Fibroblast of skin of left quadriceps (primary cell): ENCODE measurements at regions not wholly inside any gene's neighbourhood (a gene's known extent, or its start where the extent isn't known, plus 50 kb on each side); places are given as distances from the start of the nearest gene placed in this dataset.

Experiments used
- DNase-seq, 2 experiments: peaks; one replicate each; pipeline ENCODE4 v3.0.0-alpha.2; 2013; ENCODE audit warnings: low read depth in 2 of 2

DNA sequence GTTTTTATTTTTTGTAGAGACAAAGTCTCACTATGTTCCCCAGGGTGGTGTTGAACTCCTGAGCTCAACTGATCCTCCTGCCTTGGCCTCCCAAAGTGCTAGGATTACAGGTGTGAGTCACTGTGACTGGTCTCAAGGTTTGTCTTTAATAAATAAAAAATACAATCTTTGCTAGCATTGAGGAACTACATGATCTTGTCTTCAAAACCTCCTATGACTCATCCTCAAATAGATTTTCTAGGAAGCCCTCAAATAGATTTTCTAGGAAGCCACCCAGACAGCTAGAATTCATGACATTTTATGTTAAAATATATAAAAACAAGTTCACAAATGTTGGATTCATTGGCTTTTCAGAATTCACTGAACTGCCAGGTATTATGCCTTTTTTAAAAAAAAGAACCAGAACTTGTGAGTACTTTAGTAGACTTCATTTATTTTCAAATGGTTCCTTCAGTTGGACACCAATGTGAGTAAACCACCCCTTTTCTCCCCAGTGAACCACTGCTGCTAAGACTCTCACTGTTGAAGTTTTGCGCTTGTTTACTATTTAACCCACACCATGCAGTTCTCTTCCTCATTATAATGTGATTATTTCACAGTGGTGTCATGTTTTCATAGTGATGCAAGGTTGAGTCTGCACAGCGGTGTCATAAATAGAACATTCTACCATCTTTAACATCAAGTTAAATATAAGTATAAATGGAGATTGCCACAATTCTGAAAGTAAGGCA is 303.9 kb downstream of the CASP12 start:
- DNase-seq = no peak

- DNase-seq = no peak
Measured at GRCh38 chr11:104588970-104589369, 309.3 kb downstream of the CASP12 start.

GRCh38 chr11:104588446-104588845 is 309.8 kb downstream of the CASP12 start:
- DNase-seq = no peak

- no peak for DNase-seq
Measured at GRCh38 chr11:104584823-104585222, 313.4 kb downstream of the CASP12 start.

DNA sequence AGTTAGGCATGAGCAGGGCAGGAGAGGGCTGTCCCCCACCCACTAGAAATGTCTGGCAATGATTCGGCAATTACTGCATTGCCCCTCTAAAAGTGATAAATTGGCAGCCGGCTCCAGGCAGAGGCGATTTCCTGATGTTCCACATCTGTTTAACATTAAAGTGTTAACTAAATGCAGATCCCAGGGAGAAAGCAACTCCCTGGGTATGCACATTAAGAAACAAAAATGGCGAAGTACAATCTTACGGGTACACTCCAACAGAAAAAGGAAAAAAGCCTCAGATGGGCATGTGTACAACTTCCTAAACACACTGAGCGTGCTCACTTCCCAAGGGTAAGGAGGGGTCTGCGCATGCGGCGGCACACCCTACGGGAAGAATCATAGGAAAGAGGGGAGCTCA is 314.4 kb downstream of the CASP12 start:
- peak; percentile 40 to 47 for DNase-seq

DNA sequence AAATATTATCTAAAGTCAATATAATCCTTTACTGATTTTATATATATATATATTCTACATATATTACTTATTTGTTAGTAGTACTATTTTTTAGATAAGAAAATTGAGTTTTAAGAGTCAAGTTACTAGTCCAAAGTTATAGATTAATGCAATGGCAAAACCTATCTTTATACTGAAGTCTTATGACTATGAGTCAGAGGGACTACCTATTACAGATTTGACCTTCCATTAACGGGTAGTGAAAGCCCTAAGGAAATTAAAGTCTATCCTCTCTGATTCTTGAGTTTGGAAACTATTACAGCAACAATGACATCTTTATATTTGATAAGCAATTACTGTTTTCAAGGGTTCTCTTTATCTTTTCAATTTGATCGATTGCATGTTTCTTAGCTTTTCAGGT is 315.8 kb downstream of the CASP12 start:
- DNase-seq = no peak

GRCh38 chr11:104581246-104581980 is 316.8 kb downstream of the CASP12 start:
- no peak for DNase-seq

- DNase-seq = peak; percentile 44 to 46
Measured at GRCh38 chr11:104573441-104573990, 324.7 kb downstream of the CASP12 start.

GRCh38 chr11:104572279-104572678 is 326.0 kb downstream of the CASP12 start:
- DNase-seq = no peak

GRCh38 chr11:104570078-104570701 is 328.1 kb downstream of the CASP12 start:
- DNase-seq = no peak

DNA sequence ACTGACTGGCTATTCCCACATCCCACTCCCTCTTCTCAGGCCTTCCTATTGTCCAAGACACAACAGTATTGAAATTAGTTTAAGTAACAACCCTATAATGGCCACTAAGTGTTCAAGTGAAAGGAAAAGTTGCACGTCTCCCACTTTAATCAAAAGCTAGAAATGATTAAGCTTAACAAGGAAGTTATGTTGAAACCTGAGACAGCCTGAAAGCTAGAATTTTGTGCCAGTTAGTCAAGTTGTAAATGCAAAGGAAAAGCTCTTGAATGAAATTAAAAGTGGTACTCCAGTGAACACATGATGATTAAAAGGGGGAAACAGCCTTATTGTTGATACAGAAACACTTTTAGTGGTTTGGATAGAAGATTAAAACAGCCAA is 332.7 kb downstream of the CASP12 start:
- no peak for DNase-seq

- DNase-seq = no peak
Measured at GRCh38 chr11:104564921-104565582, 333.2 kb downstream of the CASP12 start.

DNA sequence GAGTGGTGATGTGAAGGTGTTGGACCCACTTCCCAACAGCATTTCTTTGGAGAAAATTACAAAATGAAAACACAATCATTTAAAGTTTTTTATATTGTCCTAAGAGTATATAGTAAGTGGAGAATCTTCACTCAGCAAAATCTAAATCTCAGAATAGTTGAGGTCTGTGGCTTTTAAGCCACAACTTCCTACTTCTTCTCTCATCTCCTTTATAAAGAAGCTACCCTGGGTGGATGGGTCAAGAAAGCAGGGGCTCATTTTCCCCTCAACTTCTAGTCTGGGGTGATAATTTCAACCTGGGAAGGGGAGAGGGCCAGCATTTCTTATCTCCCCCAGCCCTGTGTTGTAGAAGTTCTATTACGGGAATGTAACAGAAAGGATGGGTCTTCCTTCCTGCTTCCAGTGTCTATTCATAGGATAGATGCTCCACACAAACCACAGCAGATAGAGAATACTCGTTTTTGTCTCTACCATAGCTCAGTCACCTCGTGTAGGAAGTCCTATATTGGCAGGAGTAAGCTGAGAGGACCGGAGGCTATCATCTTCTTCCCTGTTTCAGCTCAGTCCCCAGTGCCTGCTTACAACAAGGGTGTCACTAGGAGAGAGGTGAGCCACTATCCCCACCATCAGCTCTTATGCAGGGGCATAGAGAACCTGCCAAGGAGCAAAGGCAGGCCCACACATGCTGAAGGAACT is 341.5 kb downstream of the CASP12 start:
- DNase-seq = no peak

DNA sequence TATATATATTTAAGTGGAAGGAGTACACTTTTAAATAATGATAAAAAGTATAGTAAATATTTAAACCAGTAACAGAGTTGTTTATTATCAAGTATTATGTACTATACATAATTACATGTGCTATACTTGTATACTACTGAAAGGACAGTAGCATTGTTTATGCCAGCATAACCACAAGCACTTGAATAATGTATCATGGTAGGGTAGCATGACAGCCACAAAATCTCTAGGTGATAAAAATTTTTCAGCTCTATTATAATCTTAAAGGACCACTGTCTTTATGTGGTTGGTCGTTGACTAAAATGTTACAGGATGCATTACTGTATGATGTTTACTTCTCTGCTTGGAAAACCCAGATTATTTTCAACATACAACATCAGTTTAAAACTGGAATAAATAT is 349.2 kb downstream of the CASP12 start:
- no peak for DNase-seq

GRCh38 chr11:104547996-104548661 is 350.1 kb downstream of the CASP12 start:
- no peak for DNase-seq

GRCh38 chr11:104546501-104546900 is 351.8 kb downstream of the CASP12 start:
- DNase-seq = no peak

DNA sequence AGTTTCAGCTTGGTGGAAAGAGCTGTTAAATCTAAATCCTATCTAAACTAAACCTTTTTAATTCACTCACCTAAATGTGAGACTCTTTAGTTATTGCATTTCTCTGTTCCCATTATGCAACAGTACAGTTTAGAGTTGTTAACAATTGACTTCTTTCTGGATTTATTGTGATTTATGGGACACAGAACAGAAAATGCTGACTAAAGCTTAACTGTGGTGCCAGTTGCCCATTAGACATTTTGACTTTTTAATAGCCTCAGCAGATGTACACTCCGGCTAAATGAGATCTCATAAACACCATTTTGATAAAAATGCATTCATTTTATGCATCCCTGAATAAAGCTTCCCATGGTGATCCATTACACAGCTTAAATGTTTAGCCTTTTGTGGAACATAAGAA is 356.6 kb downstream of the CASP12 start:
- no peak for DNase-seq

- no peak for DNase-seq
Measured at GRCh38 chr11:104538313-104538712, 359.9 kb downstream of the CASP12 start.

- DNase-seq = no peak
Measured at GRCh38 chr11:104534278-104534677, 364.0 kb downstream of the CASP12 start.

DNA sequence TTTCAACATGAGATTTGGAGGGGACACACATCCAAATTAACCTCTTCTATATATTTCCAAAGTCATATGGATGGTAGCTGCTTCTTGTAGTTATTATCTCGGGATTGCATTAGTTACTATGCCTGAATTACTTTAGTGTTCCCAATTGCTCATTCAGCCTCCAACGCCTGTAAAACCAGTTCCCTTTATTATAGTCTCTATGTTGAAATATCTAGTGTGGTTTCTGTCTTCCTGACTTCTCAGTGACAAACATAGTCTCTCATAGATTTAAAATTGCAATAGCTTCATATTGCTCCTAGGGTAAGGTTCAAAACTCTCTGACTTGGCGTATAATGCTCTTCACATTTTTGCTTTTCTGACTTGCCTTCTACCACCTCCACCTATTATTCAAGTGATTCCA is 366.4 kb downstream of the CASP12 start:
- DNase-seq = no peak

DNA sequence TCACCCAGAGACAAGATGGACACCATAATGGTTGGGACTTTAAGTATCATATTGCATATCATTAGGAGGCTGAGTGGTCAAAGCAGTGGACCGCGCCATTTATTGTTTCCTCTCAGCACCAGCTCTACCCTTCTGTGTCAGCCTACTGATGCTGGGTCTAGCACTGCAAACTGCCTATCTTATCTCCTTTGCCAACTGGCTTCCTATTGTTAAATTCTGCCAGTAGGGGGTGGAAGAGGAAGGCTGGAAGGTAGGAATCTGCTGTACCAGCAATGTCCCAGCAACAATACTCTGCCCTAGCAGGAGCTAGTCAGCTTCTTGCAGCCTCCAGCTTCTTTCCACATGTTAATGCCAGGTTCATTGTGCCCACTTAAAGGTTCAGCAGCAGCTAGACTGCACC is 367.1 kb upstream of the PDGFD start:
- DNase-seq = no peak
